SU-DHL-6 (cell line): ENCODE measurements at regions not wholly inside any gene's neighbourhood (a gene's known extent, or its start where the extent isn't known, plus 50 kb on each side); places are given as distances from the start of the nearest gene placed in this dataset.

Experiments used
- EZH2phosphoT487 ChIP-seq: fragments of 200-600 bp; sonication (generic), shearing (Covaris generic); conservative IDR thresholded peaks from 2 replicates; pipeline ENCODE4 v1.6.1; 2018; ENCODE audit warnings: mild to moderate bottlenecking, antibody characterized with exemption, low read length, moderate library complexity, mixed read lengths
- TF ChIP-seq, protein P1 (sequence below): fragments of 200-600 bp; sonication (generic); IDR thresholded peaks from one replicate; pipeline ENCODE4 v1.5.1; 2017; ENCODE audit warnings: antibody characterized with exemption, mild to moderate bottlenecking, low read length, moderate library complexity; ENCODE audit not compliant: insufficient read depth, poor library complexity, severe bottlenecking

DNA sequence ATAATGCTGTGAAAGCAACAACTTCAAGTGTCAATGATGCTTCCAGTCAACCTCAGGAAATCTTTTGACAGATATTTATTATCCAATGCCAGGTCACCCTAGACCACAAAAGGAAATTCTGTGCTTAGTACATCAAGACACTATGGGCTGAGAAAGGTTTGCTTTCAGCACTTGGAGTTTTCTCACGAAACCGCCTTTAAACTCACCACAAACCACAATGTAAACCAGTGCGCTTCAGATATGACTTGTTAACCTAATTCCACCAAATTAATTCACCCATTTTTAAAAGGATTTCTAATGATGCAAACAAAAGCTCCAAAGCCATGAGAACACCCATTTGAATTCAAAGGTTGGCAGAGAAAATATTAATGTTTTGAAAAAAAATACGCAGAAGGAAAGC, 292.9 kb upstream of the NR2F2 start:
- TF ChIP-seq, protein P1, sequence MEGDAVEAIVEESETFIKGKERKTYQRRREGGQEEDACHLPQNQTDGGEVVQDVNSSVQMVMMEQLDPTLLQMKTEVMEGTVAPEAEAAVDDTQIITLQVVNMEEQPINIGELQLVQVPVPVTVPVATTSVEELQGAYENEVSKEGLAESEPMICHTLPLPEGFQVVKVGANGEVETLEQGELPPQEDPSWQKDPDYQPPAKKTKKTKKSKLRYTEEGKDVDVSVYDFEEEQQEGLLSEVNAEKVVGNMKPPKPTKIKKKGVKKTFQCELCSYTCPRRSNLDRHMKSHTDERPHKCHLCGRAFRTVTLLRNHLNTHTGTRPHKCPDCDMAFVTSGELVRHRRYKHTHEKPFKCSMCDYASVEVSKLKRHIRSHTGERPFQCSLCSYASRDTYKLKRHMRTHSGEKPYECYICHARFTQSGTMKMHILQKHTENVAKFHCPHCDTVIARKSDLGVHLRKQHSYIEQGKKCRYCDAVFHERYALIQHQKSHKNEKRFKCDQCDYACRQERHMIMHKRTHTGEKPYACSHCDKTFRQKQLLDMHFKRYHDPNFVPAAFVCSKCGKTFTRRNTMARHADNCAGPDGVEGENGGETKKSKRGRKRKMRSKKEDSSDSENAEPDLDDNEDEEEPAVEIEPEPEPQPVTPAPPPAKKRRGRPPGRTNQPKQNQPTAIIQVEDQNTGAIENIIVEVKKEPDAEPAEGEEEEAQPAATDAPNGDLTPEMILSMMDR = no peak
- no peak for TF ChIP-seq EZH2phosphoT487
